IMR-90 (cell line): ENCODE measurements at regions not wholly inside any gene's neighbourhood (a gene's known extent, or its start where the extent isn't known, plus 50 kb on each side); places are given as distances from the start of the nearest gene placed in this dataset.

ENCODE experiments used
- CTCF ChIP-seq: conservative IDR thresholded peaks from 2 replicates; pipeline ENCODE4 v1.5.1; 2012; ENCODE audit warnings: mild to moderate bottlenecking, low read depth, low read length, improper control_type of control experiment
- NFE2L2 ChIP-seq: fragments of 150-350 bp; IDR thresholded peaks from 2 replicates; pipeline ENCODE4 v1.6.1; 2016; ENCODE audit warnings: low read depth, mild to moderate bottlenecking, low read length
- POLR2A ChIP-seq: IDR thresholded peaks from 2 replicates; pipeline ENCODE4 v1.6.1; 2012; ENCODE audit warnings: mild to moderate bottlenecking, low read depth, low read length
- RAD21 ChIP-seq: IDR thresholded peaks from 2 replicates; pipeline ENCODE4 v1.6.1; 2012; ENCODE audit warnings: low read length, improper control_type of control experiment
- SMC3 ChIP-seq: fragments of 150-350 bp; IDR thresholded peaks from 2 replicates; pipeline ENCODE4 v1.6.1; 2016; ENCODE audit warnings: low read depth, mild to moderate bottlenecking, antibody characterized with exemption, low read length, moderate library complexity
- USF2 ChIP-seq: fragments of 150-350 bp; IDR thresholded peaks from 2 replicates; pipeline ENCODE4 v1.6.1; 2017; ENCODE audit warnings: mild to moderate bottlenecking, antibody characterized with exemption, low read length, low read depth

DNA sequence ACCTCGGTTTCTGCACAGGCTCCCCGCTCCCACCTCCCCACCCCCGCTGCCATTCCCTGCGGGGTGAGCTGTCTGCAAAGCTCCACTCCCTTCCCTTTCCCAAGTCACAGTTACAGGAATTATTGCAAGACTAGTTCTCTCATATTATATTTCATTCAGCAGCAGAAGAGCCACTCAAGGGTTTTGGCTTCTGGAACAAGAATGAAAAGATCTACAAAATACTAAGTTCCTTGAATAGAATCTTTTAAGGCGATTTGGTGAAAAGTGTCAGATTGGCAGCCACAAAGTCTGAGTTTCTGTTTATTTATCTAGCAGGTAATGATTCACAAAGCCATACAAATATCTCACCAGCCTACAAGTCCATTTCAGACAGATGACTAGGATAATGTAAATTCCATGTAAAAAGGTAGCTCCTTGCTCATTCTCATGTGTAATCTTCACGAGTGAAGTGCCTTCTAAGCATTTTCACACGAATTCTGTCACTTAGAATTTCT lies 221.9 kb upstream of the RBBP8 start:
- no peak for TF ChIP-seq CTCF
- TF ChIP-seq USF2 = no peak
- no peak for TF ChIP-seq SMC3
- TF ChIP-seq NFE2L2 = no peak; the same call in 1 of the 2 replicates
- no peak for TF ChIP-seq RAD21
- no peak for TF ChIP-seq POLR2A
